ENCODE measurements at regions not wholly inside any gene's neighbourhood (a gene's known extent, or its start where the extent isn't known, plus 50 kb on each side); places are given as distances from the start of the nearest gene placed in this dataset.
A peak's percentile ranks its signal among the peaks of the same experiment; 100 is the strongest.

DNA sequence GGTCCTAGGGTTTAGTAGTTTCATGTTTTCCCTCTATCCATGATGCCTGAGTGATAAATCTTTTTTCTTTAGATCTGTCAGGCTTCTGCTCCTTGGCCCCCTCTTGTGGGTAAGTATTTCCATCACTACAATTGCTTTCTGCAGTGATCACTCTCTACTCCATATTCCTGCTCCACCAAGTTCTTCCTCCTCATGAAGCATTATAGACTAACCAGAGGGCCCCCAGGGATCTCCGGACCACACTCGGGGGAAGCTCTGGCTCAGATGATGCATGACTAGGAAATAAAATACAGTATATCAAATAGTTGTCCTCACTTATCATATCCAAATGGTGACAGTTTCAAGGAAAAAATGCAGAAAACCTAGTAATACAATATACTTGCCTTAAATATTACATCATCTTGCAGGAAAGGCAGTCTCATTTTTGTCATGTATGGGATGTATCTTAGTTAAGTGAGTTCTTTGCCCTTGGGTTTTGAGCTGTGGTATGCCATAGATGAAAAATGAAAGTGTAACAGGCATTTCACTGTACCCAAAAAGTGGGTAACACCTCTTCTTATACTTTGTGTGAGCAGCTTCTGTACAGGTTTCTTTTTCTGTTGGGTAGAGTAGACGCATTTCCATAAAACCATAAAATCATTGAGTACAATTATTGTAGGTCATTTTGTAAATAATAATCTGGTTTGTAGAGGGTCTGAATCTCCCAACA is 200.9 kb upstream of the EYA4 start:
- Histone ChIP-seq H4K20me1 (replicated peaks; ENCODE audit: control insufficient read depth, extremely low read depth, insufficient read depth, low read length) (no peaks in the 10 kb centered on the region), H3K4me1 (ENCODE audit: control insufficient read depth, extremely low read depth, insufficient read depth, low read length) (no peaks in the 10 kb centered on the region), H3K27ac (ENCODE audit: insufficient read depth, low read depth, low read length) (no peak overlapping the region), H3K79me2 (ENCODE audit: control insufficient read depth, insufficient read depth, low read length) (no peaks in the 10 kb centered on the region), H3K9me1 (replicated peaks; ENCODE audit: control insufficient read depth, extremely low read depth, insufficient read depth, low read length) (no peaks in the 10 kb centered on the region), H3K4me3 (replicated peaks in 1 of 3; ENCODE audit: insufficient read depth in 1 of 3, low read depth in 1 of 3, low read length in 3 of 3) (no peak overlapping the region), H3K36me3 (ENCODE audit: control insufficient read depth in 2 of 2, extremely low read depth in 1 of 2, insufficient read depth in 2 of 2, low read length in 2 of 2) (no peaks in the 10 kb centered on the region), H3K9ac (replicated peaks; ENCODE audit: extremely low read depth, insufficient read depth, low read length) (no peak overlapping the region), H2AFZ (ENCODE audit: low read depth, low read length) (no peak overlapping the region), H3K27me3 (ENCODE audit: control insufficient read depth in 2 of 2, insufficient read depth in 2 of 2, low read length in 2 of 2) (no peaks in the 10 kb centered on the region), H3K9me3 (replicated peaks; ENCODE audit: control insufficient read depth, insufficient read depth, low read length) (no peaks in the 10 kb centered on the region), H3K4me2 (ENCODE audit: insufficient read depth, low read length) (no peak overlapping the region)
- FAIRE-seq (peak; percentile 65), DNase-seq (ENCODE audit: low read depth, low spot score) (peak; percentile 53)
- ChIA-PET CTCF (interaction anchor here (1.1 to 5.9 kb wide), 3 partner anchors 66 to 103 kb away, joined by 3 to 29 read pairs (median 3); no protein-coding TSS in a partner anchor), POLR2A (no interaction called here)
- intact Hi-C loops (cut with micrococcal nuclease): loop anchor here (1.0 to 5.0 kb wide), 2 partner anchors 77 to 373 kb away; no protein-coding TSS in a partner anchor
- dilution Hi-C loops (cut with MboI; ENCODE audit: extremely low pct_ligation_motif_present, low sequenced_read_pairs): no loop called here
- BruUV-seq (replicated peaks): no TSS peak
- TF ChIP-seq, protein P1, sequence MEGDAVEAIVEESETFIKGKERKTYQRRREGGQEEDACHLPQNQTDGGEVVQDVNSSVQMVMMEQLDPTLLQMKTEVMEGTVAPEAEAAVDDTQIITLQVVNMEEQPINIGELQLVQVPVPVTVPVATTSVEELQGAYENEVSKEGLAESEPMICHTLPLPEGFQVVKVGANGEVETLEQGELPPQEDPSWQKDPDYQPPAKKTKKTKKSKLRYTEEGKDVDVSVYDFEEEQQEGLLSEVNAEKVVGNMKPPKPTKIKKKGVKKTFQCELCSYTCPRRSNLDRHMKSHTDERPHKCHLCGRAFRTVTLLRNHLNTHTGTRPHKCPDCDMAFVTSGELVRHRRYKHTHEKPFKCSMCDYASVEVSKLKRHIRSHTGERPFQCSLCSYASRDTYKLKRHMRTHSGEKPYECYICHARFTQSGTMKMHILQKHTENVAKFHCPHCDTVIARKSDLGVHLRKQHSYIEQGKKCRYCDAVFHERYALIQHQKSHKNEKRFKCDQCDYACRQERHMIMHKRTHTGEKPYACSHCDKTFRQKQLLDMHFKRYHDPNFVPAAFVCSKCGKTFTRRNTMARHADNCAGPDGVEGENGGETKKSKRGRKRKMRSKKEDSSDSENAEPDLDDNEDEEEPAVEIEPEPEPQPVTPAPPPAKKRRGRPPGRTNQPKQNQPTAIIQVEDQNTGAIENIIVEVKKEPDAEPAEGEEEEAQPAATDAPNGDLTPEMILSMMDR (IDR thresholded peaks at IDR 0.05; ENCODE audit: extremely low read depth in 1 of 2, insufficient read depth in 1 of 2, low read depth in 1 of 2, low read length in 2 of 2): peak in 1 of 2 donors; percentile 35
- no peak for TF ChIP-seq JUN (IDR thresholded peaks at IDR 0.05; ENCODE audit: borderline replicate concordance, insufficient read depth, insufficient read length, low read depth)
- TF ChIP-seq FOS (IDR thresholded peaks at IDR 0.05; ENCODE audit: borderline replicate concordance, insufficient read depth, low read length): no peak

DNA sequence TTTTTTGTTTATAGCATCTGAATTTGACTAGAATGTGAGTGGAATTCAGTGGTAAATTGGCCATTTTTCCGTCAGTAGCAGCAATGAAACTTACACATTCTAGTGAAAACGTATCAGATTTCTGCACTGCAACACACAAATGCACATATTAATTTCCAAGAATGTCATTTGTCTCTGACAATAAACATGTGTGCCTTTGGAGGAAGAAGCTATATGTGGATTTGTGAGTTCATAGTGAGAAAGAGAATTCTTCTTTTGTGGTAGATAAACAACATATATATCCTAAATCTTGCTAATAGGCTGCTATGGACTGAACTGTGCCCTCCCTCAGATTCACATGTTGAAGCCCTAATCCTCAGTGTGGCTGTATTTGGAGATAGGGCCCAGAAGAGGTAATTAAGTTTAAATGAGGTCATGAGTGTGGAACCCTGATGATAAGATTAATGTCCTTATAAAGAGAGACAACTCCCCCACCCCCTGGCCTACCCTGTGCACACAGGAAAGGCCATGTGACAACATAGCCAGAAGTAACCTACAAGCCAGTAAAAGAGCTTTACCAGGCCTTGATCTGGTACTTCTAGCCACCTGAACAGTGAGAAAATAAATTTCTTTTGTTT is 200.2 kb upstream of the EYA4 start:
- H3K36me3 ChIP-seq (ENCODE audit: control insufficient read depth in 2 of 2, extremely low read depth in 1 of 2, insufficient read depth in 2 of 2, low read length in 2 of 2): no peaks in the 10 kb centered on the region
- ChIA-PET POLR2A (no interaction called here), CTCF (interaction anchor here (0.8 to 5.9 kb wide), 6 partner anchors 67 to 371 kb away, joined by 3 to 29 read pairs (median 3); no protein-coding TSS in a partner anchor)
- H3K27ac ChIP-seq (ENCODE audit: insufficient read depth, low read depth, low read length): no peak overlapping the region
- intact Hi-C loops (cut with micrococcal nuclease): loop anchor here (1.0 to 5.0 kb wide), 2 partner anchors 78 to 374 kb away; no protein-coding TSS in a partner anchor
- no peaks in the 10 kb centered on the region for H3K27me3 ChIP-seq (ENCODE audit: control insufficient read depth in 2 of 2, insufficient read depth in 2 of 2, low read length in 2 of 2)
- TF ChIP-seq GATA2 (IDR thresholded peaks at IDR 0.05; ENCODE audit: insufficient read depth, insufficient read length, low read depth, low read length): no peak
- no peak for TF ChIP-seq EZH2 (IDR thresholded peaks at IDR 0.05; ENCODE audit: borderline replicate concordance, low read depth, low read length, severe bottlenecking)
- TF ChIP-seq FOS (IDR thresholded peaks at IDR 0.05; ENCODE audit: borderline replicate concordance, insufficient read depth, low read length): no peak
- TF ChIP-seq MYC (IDR thresholded peaks at IDR 0.05; ENCODE audit: low read depth, low read length): no peak
- TF ChIP-seq, protein P2, sequence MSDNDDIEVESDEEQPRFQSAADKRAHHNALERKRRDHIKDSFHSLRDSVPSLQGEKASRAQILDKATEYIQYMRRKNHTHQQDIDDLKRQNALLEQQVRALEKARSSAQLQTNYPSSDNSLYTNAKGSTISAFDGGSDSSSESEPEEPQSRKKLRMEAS (IDR thresholded peaks at IDR 0.05; ENCODE audit: insufficient read depth, insufficient read length): no peak
- TF ChIP-seq, protein P1 (IDR thresholded peaks at IDR 0.05; ENCODE audit: extremely low read depth in 1 of 2, insufficient read depth in 1 of 2, low read depth in 1 of 2, low read length in 2 of 2): no peak
- TF ChIP-seq POLR2A (IDR thresholded peaks at IDR 0.05; ENCODE audit: low read depth, low read length): no peak
- no peak for TF ChIP-seq POLR2AphosphoS5 (IDR thresholded peaks at IDR 0.05; ENCODE audit: insufficient read depth, low read depth, low read length)
- no peak for TF ChIP-seq JUN (IDR thresholded peaks at IDR 0.05; ENCODE audit: borderline replicate concordance, insufficient read depth, insufficient read length, low read depth)
- no peaks in the 10 kb centered on the region for H4K20me1 ChIP-seq (replicated peaks; ENCODE audit: control insufficient read depth, extremely low read depth, insufficient read depth, low read length)
- H3K4me3 ChIP-seq (replicated peaks in 1 of 3; ENCODE audit: insufficient read depth in 1 of 3, low read depth in 1 of 3, low read length in 3 of 3): no peak overlapping the region
- H3K9me3 ChIP-seq (replicated peaks; ENCODE audit: control insufficient read depth, insufficient read depth, low read length): no peaks in the 10 kb centered on the region
- no peaks in the 10 kb centered on the region for H3K4me1 ChIP-seq (ENCODE audit: control insufficient read depth, extremely low read depth, insufficient read depth, low read length)
- H3K79me2 ChIP-seq (ENCODE audit: control insufficient read depth, insufficient read depth, low read length): no peaks in the 10 kb centered on the region
- DNase-seq (ENCODE audit: low read depth, low spot score) (no peak), FAIRE-seq (no peak)
- no peak overlapping the region for H2AFZ ChIP-seq (ENCODE audit: low read depth, low read length)
- no TSS peak for BruUV-seq (replicated peaks)
- no peak overlapping the region for H3K4me2 ChIP-seq (ENCODE audit: insufficient read depth, low read length)
- dilution Hi-C loops (cut with MboI; ENCODE audit: extremely low pct_ligation_motif_present, low sequenced_read_pairs): no loop called here
- no peak overlapping the region for H3K9ac ChIP-seq (replicated peaks; ENCODE audit: extremely low read depth, insufficient read depth, low read length)
- no peaks in the 10 kb centered on the region for H3K9me1 ChIP-seq (replicated peaks; ENCODE audit: control insufficient read depth, extremely low read depth, insufficient read depth, low read length)

All from endothelial cell of umbilical vein (primary cell).